Suprapubic skin (tissue), 4 donors: ENCODE measurements at regions not wholly inside any gene's neighbourhood (a gene's known extent, or its start where the extent isn't known, plus 50 kb on each side); places are given as distances from the start of the nearest gene placed in this dataset.

Source experiments
- EP300 ChIP-seq: sonication (generic); formaldehyde crosslinking; IDR thresholded peaks from one replicate; pipeline ENCODE4 v1.6.1; 2017; ENCODE audit warnings: antibody characterized with exemption
- POLR2A ChIP-seq, 2 donors: fragments of 450-650 bp; IDR thresholded peaks; one replicate each; pipeline ENCODE4 v1.6.1; 2017; ENCODE audit warnings: antibody characterized with exemption in 2 of 2, mild to moderate bottlenecking in 2 of 2, moderate library complexity in 2 of 2
- POLR2AphosphoS5 ChIP-seq, 3 donors: sonication (generic); formaldehyde crosslinking; IDR thresholded peaks; one replicate each; pipeline ENCODE4 v1.6.1; 2017; ENCODE audit warnings: antibody characterized with exemption in 3 of 3
- TF ChIP-seq, protein P1 (sequence below), 2 donors: fragments of 200-600 bp in 1 of 2; fragments of 450-650 bp in 1 of 2; sonication (generic) in 1 of 2; IDR thresholded peaks; one replicate each; pipeline ENCODE4 v1.5.1; 2016 to 2019; ENCODE audit warnings: antibody characterized with exemption in 2 of 2, mild to moderate bottlenecking in 1 of 2, moderate library complexity in 1 of 2

DNA sequence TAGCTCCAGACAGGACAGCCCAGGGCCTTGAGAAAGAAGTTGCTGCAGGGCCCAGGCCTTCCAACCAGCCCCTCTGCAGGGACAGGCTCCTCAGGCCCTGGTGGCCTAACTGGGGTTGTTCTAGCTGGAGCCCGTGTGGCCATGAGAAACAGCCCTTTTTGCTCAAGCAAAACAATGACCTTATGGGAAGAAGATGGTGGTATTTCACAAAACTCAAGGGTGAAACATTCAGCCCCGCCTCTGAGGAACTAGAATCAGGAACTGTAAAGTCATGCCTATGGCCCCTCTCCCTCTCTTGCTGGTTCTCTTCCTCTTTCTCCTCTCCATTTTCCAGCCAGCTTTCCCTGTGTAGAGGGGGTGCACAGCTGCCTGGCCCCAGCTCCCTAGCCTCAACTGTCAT is 273.3 kb downstream of the RPLP1 start:
- no peak for TF ChIP-seq POLR2AphosphoS5 (IDR thresholded peaks at IDR 0.05)
- TF ChIP-seq, protein P1, sequence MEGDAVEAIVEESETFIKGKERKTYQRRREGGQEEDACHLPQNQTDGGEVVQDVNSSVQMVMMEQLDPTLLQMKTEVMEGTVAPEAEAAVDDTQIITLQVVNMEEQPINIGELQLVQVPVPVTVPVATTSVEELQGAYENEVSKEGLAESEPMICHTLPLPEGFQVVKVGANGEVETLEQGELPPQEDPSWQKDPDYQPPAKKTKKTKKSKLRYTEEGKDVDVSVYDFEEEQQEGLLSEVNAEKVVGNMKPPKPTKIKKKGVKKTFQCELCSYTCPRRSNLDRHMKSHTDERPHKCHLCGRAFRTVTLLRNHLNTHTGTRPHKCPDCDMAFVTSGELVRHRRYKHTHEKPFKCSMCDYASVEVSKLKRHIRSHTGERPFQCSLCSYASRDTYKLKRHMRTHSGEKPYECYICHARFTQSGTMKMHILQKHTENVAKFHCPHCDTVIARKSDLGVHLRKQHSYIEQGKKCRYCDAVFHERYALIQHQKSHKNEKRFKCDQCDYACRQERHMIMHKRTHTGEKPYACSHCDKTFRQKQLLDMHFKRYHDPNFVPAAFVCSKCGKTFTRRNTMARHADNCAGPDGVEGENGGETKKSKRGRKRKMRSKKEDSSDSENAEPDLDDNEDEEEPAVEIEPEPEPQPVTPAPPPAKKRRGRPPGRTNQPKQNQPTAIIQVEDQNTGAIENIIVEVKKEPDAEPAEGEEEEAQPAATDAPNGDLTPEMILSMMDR (IDR thresholded peaks at IDR 0.05), result no peak
- TF ChIP-seq POLR2A (IDR thresholded peaks at IDR 0.05), result no peak
- no peak for TF ChIP-seq EP300
